ENCODE measurements at regions not wholly inside any gene's neighbourhood (a gene's known extent, or its start where the extent isn't known, plus 50 kb on each side); places are given as distances from the start of the nearest gene placed in this dataset.

DNA sequence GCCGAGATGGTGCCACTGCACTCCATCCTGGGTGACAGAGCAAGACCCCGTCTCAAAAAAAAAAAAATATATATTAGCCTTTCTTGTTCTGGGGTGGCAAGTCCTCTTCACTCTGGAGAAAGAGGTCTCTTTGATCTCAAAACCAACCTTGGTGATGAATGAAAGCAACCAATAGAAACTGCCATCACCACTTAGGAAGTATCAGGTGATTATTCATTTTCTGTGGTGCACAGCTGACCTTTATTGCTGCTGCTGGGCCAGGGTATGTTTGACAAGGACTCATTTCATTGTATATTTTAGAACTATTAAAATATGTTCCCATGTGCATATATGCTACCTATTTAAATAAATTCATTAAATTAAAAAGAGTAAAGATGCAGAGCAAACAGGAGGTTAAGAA is 76.0 kb upstream of the KIT start:
- TF ChIP-seq EZH2 (optimal IDR thresholded peaks at IDR 0.05; ENCODE audit: low read depth, low read length) (no peak), EZH2phosphoT487 (IDR thresholded peaks at IDR 0.05; ENCODE audit: low read length) (no peak)
- TF ChIP-seq, protein P1, sequence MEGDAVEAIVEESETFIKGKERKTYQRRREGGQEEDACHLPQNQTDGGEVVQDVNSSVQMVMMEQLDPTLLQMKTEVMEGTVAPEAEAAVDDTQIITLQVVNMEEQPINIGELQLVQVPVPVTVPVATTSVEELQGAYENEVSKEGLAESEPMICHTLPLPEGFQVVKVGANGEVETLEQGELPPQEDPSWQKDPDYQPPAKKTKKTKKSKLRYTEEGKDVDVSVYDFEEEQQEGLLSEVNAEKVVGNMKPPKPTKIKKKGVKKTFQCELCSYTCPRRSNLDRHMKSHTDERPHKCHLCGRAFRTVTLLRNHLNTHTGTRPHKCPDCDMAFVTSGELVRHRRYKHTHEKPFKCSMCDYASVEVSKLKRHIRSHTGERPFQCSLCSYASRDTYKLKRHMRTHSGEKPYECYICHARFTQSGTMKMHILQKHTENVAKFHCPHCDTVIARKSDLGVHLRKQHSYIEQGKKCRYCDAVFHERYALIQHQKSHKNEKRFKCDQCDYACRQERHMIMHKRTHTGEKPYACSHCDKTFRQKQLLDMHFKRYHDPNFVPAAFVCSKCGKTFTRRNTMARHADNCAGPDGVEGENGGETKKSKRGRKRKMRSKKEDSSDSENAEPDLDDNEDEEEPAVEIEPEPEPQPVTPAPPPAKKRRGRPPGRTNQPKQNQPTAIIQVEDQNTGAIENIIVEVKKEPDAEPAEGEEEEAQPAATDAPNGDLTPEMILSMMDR (IDR thresholded peaks at IDR 0.05; ENCODE audit: low read length) = no peak
